ENCODE measurements at regions not wholly inside any gene's neighbourhood (a gene's known extent, or its start where the extent isn't known, plus 50 kb on each side); places are given as distances from the start of the nearest gene placed in this dataset.

GRCh38 chrY:17044272-17044671 lies 835.7 kb downstream of the CDY2B start:
- no peak for TF ChIP-seq POLR2AphosphoS5 (IDR thresholded peaks at IDR 0.05; ENCODE audit: low read depth, low read length)
- TF ChIP-seq POLR2A (IDR thresholded peaks at IDR 0.05; ENCODE audit: low read depth, low read length), result no peak
- no peak for TF ChIP-seq TAF1 (IDR thresholded peaks at IDR 0.05; ENCODE audit: low read depth, low read length)
- peak; percentile 76 for TF ChIP-seq SPI1 (IDR thresholded peaks at IDR 0.05; ENCODE audit: low read depth, low read length)
- TF ChIP-seq PAX5 (IDR thresholded peaks at IDR 0.05; ENCODE audit: insufficient read depth, low read length, severe bottlenecking), result no peak
- TF ChIP-seq POU2F2 (IDR thresholded peaks at IDR 0.05; ENCODE audit: low read depth, low read length), result no peak
